ENCODE measurements at regions not wholly inside any gene's neighbourhood (a gene's known extent, or its start where the extent isn't known, plus 50 kb on each side); places are given as distances from the start of the nearest gene placed in this dataset.

DNA sequence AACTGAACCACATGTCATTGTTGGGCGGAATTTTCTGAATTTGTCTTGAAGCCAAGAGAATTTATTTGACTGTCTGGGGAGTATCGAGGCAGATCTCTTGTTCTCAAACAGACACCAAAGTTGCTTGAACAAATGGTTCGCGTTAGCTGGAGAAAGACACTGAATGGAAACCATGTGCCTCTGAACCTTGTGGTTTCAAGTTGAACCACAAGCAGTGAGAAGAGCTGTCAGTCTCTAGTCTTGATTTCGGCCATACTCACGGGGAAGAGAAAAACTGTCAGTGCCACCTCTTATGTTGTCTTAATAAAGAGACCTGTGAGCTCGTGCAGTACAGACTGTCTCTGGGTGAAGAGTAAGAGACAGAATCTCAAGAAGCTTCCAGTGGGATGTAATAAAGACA lies 886.5 kb upstream of the SOX9 start:
- DNase-seq = no peak

DNA sequence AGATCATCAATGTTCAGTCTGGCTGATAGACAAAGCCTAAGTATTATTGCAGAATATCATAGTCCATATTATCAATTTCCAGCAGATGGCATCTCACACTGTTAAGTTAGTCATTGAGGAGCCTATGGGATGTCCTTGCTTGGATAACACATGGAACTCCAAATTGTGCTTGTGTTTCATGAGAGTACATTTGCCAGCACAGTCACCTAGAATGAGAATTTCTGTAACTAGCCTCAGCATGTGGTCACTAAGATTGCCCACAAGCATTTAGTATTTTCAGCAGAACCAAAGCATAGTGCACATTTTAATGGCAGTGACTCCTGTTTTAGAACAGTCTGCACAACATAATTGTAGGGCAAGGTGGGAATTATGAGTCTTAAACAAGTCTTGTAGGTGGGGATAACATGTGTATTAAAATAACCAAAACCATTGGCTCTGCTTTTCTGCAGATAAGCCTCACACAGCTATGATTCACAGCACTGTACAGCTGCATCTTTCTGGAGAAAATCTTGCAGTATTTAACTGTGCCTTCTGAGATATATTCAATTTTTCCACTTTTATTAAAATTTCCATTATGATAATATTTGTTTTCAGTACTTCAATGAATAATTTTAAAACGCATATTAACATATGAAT lies 882.8 kb upstream of the SOX9 start:
- peak; percentile 47 for DNase-seq

DNA sequence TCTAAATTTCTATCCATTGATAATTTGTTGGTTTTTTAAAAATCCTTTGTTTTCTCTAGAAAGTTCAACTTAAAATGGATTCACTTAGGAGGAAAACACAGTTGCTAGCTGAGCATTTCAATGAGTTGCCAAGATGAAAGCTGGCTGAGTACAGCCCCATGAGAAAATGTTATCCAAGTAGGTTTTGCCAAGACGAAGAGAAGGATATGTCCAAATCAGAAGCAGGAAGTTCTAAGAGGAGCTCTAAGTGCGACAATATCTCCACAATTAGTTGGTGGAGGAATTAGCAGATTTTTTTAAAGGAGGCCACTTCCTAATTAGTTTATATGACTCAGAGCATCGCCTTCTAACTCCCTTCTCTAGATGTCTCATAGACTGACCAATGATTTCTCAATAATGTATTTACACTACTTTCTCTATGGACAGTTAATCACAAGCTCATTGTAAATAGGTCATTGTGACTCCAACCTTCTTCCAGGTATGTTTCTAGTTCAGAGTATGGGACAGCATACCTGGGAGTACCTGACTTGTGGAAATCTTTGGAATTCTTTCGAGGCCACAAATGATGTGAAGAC lies 873.3 kb upstream of the SOX9 start:
- peak; percentile 26 for DNase-seq

GRCh38 chr17:71251276-71251675 lies 869.5 kb upstream of the SOX9 start:
- DNase-seq = peak; percentile 54

DNA sequence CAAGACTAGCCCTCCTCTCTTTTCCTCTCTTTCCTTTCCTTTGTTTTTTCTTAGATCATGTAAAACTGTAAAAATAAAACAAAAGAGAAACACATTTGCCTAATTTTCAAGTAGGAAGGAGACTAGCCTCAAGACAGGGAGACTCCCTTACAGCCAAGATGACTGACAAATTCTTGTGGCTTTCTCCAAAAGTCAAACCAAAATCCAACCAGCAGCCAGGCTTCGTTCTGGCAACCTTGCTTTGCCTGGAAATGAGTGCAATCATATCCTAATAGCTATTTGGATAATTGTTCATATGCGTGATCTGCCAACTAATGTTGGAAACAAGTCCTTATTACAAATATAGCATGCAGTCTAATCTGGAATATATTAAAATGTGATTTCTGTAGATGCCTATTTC lies 868.9 kb upstream of the SOX9 start:
- DNase-seq = no peak

DNA sequence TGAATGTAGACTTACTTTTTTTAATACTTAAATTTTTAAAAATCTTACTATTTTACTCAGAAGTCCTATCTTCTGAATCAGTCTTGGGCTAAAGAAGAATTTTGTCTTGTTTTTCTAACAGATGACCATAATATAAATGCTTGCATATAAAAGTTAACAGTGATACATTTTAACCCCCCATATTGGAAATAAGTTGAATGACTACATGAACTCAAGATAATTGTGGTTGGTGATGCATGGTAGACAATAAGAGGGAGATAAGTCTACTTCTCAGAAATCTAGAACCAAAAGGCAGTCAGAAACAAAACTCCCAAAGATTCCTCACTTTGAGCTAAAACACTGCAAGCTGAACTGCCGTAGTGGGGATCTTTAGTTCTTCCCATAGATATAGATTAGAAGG lies 868.4 kb upstream of the SOX9 start:
- no peak for DNase-seq

DNA sequence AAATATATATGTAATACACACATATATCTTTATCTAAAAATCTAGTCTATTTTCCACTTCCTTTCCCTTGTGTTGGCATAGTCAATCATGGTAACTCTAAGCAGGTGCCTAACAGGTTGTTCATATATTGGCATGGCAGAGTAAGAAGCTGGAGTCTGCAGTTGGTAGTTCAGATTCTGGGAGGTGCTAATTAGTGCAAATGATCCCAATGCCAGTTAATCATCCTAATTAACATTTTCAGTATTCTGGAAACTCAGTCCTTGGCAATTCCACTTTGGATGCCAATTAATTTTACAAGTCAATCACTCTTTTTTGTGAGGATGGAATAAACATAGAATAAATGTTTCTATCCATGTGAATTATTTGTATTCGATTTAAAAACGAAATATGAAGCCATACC lies 863.7 kb upstream of the SOX9 start:
- no peak for DNase-seq

DNA sequence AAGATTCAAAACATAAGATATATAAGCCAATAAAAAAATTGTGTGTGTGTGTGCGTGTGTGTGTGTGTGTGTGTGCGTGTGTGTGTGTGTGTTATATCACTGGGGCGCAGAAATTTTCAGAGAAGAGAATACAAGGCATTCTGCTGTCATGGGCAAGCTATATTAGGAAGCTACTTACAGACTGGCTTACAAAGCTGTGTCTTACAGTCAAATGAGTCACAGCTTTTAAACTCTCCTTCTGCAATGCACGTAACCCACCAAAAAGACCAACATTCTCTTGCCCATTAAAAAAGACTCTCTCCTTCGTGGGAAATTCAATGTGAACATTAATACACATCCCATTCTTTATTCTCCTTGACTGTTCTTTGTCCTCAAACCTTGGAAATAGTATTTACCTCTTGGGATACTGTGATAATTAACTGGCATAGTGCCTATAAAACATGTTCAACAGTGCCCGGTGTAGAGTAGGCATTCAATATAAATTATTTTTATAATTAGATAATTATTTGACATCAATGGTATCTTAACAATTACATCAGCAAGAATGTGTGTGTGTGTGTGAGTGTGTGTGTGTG lies 860.4 kb upstream of the SOX9 start:
- peak; percentile 27 for DNase-seq

DNA sequence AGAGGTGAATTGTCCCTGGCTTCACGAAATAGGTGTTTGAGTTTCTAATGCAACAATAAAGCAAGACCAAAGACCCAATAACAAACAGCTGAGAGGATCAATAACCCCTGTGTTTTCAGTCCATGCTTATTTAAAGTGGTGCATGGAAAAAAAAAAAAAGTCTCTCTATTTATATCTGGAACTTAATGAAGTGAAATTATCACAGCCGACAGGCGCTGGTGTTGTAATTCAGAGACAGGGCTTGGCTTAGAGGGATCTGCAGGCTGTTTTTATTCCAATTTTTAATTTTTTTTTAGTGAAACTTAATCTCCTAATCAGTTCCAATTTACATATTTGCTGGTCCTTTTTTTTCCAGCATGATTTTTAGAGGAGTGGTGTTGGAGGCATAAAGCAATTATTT lies 858.2 kb upstream of the SOX9 start:
- no peak for DNase-seq

- no peak for DNase-seq
These were observed 853.2 kb upstream of the SOX9 start for GRCh38 chr17:71267668-71268067.

GRCh38 chr17:71269201-71269600 lies 851.6 kb upstream of the SOX9 start:
- DNase-seq = no peak

GRCh38 chr17:71273441-71273840 lies 847.4 kb upstream of the SOX9 start:
- DNase-seq = no peak

DNA sequence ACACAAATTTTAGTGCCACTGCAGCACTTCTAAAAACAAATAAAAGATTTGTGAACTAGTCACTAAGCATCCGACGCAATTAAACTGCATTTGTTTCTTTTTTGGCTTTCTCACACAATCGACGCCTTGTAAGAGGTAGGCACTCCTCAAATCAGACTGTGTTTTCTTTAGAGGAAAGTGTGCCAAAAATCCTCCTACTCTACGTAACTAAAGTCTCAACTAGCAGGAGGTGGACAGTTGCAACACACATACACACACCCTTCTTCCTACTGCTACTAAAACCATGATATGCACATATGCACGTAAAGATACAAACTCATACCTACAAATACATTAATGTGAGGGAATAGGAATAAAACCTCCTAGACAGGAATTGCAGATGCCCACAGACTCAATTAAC lies 844.7 kb upstream of the SOX9 start:
- DNase-seq = no peak

DNA sequence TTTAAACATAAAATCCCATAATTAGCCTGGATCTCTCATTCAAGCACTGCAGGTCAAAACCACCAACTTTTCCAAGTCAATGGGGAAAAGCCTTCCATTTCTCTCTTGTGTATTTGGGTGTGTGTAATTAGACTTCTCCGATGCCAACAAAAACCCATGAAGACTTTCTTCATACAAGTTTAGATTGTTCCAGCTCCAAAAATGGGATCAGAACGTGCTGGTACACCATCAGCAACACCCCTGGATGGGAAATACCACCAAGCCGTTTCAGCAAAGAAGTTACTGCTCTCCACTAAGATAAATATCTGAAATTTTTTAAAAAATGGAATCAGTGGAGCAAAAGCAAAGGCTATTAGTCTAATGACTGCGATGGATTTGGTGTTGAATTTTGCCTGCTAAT lies 837.3 kb upstream of the SOX9 start:
- DNase-seq = no peak

DNA sequence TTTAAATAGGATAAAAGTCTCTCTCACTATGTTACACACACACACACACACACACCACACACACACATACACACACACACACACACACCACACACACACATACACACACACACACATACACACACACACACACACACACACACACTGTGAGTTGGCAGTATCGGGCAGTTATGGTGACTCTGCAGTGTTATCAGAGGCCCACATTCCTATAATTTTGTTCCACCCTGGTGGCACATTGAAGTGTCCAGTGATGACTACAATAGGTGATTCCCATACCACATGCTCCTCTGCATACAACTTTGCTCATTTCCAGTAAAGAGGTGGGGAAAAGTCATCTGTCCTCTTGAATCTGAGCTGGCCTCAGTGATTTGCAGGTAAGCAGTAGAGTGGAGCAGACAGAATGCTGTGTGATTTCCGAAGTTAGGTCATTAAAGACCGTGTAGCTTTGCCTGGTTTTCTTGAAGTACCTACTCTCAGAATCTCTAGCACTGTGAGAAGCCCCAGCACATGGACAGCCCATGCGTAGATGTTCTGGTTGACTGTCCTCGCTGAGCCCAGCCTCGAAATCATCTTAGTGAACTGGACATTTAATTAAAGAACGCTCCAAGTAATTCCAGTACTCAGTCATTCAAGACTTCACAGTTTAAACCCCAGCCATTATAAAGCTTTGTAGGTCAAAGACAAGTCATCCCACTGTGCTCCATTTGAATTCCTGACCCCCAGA lies 836.6 kb upstream of the SOX9 start:
- DNase-seq = no peak

GRCh38 chr17:71286625-71287024 lies 834.2 kb upstream of the SOX9 start:
- no peak for DNase-seq

GRCh38 chr17:71287071-71287823 lies 833.6 kb upstream of the SOX9 start:
- DNase-seq = no peak

DNA sequence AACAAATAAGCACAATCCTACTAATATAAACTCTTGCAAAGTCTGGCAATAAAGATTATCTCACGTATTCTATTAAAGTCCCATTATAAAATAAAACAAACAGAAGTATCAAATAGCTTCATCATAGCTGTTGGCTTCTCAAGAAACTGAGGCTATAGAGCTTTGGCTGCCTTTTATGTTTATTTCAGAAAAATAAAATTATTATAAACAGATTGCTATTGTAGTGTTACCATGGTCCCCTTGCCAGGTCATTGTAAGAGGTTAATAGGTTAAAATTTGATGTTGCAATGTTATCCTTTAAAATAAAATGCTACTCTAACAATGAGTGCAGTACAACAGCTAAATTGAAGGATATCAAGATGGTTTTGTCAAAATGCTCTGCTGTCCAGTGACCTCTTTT lies 828.8 kb upstream of the SOX9 start:
- no peak for DNase-seq

DNA sequence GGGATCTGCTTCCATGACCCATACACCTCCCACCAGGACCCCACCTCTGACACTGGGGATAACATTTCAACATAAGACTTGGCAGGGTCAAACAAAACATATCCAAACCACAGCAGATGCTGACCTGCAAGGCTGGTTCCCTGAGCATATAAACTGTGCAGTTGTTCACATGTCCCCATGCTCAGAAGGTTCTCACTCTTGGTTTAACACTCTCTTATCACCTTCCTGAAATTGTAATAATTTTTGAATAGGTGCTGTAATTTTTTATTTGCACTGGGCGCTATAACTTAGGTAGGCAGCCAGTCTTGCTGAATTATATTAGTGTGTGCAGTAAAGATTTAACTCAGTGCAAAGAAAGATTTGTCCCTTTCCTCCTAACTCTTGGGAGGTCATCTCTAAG lies 824.8 kb upstream of the SOX9 start:
- DNase-seq = no peak

DNA sequence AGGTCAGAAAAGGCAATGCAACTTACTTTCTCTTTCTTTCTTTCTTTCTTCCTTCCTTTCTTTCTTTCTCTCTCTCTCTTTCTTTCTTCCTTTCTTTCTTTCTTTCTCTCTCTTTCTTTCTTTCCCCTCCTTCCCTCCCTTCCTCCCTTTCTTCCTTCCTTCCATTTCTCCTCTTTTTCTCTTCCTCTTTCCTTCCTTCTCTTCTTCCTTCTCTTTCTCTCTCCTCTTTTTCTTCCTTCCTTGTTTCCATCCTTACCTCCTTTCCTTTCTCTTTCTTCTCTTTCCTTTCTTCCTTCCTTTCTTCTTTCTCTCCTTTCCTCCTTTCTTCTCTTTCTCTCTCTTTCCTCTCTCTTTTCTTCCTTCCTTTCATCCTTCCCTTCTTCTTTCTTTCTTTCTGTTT lies 819.8 kb upstream of the SOX9 start:
- no peak for DNase-seq

DNA sequence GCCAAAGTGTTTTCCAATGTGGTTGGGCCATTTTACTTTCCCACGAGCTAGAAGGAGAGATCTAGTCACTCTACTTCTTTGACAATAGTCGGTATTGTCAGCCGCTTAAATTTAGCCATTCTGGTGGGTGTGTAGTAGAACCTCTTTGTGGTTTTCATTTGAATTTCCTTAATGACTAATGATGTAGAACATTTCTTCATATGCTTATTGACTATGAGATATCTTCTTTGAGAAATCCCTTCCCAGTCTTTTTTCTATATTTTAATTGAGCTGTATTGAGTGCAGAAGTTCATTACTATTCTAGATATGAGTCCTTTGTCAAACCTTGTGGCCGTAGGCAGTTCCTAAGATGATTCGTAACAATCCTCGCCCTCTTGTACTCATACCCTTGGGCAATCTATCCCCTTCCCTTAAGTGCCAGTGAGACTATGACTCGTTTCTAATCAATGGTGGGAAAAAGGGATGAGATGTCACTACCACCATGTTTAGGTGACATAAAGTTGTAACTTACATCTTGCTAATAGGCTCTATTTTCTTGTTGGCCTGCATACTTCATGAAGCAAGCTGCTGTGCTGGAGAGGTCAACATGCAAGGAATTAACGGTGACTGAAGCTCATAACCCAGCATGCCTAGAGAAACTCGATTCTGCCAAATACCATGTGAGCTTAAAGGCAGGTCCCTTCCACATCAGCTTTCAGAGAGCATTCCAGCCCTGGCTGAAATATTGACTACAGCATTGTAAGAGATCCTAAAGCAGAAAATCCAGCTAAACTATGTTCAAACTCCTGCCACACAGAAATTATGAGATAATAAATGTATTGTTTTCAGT lies 817.9 kb upstream of the SOX9 start:
- no peak for DNase-seq

GRCh38 chr17:71304498-71305158 lies 816.2 kb upstream of the SOX9 start:
- no peak for DNase-seq
